ENCODE measurements at regions not wholly inside any gene's neighbourhood (a gene's known extent, or its start where the extent isn't known, plus 50 kb on each side); places are given as distances from the start of the nearest gene placed in this dataset.

DNA sequence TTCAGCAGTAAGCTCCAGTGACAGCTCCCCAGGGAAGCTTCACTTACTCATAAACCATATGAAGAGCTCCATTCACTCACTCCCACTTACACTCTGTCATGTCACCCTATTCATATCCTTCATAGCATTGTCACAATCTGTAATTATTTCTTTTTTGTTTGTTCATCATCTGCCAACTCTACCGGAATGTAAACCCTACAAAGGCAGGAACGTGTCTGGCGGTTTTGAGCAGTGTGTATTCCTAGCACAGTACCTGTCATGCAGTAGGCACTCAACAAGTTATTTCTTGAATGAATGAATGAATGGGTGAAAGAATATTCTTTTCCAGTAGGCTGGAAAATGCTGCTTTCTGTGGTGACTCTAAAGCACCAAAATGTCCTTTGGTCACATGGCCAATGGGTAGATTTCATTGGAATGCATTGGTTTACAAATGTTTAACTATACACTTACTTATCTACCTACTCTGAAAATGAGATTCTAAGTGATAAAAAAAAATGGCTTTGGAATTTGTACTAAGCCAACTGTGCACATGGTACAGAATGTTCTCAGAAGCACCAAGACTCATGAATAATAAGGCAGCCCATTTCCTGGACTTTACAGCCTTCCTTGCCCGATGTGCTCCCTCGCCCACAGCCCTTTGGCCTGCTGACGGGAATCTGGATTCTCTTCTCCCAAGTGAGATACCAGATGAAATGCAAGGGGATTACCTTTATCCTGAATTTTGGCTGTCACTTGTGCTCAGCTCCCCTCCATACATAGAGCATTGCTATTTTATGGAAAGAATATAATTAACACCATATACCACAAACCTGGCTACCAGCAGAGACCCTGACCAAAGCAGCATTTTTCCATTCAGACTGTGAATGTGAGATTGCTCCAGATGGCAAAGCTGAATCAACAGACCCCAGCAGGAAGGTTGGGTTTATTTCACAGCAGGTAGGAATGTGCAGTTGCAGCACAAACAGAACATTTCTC is 273.3 kb downstream of the ALDH8A1 start:
- TF ChIP-seq, protein P1, sequence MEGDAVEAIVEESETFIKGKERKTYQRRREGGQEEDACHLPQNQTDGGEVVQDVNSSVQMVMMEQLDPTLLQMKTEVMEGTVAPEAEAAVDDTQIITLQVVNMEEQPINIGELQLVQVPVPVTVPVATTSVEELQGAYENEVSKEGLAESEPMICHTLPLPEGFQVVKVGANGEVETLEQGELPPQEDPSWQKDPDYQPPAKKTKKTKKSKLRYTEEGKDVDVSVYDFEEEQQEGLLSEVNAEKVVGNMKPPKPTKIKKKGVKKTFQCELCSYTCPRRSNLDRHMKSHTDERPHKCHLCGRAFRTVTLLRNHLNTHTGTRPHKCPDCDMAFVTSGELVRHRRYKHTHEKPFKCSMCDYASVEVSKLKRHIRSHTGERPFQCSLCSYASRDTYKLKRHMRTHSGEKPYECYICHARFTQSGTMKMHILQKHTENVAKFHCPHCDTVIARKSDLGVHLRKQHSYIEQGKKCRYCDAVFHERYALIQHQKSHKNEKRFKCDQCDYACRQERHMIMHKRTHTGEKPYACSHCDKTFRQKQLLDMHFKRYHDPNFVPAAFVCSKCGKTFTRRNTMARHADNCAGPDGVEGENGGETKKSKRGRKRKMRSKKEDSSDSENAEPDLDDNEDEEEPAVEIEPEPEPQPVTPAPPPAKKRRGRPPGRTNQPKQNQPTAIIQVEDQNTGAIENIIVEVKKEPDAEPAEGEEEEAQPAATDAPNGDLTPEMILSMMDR (IDR thresholded peaks at IDR 0.05; ENCODE audit: low read depth, low read length, poor library complexity, severe bottlenecking): no peak
- no peak for TF ChIP-seq EZH2phosphoT487 (IDR thresholded peaks at IDR 0.05; ENCODE audit: borderline replicate concordance, low read length)

All from DOHH2 (cell line).